Upper lobe of left lung (tissue), 4 donors: ENCODE measurements at regions not wholly inside any gene's neighbourhood (a gene's known extent, or its start where the extent isn't known, plus 50 kb on each side); places are given as distances from the start of the nearest gene placed in this dataset.

Experiments used
- CTCF ChIP-seq, 6 experiments: fragments of 450-650 bp in 4 of 6; fragments of 200-600 bp in 2 of 6; sonication (generic) in 2 of 6; IDR thresholded peaks; one replicate each; pipeline ENCODE4 v1.5.1; 2016 to 2019; ENCODE audit warnings: antibody characterized with exemption in 6 of 6
- POLR2A ChIP-seq, 4 donors: fragments of 450-650 bp; IDR thresholded peaks; one replicate each; pipeline ENCODE4 v1.5.1; 2016 to 2017; ENCODE audit warnings: antibody characterized with exemption in 4 of 4, mild to moderate bottlenecking in 2 of 4

DNA sequence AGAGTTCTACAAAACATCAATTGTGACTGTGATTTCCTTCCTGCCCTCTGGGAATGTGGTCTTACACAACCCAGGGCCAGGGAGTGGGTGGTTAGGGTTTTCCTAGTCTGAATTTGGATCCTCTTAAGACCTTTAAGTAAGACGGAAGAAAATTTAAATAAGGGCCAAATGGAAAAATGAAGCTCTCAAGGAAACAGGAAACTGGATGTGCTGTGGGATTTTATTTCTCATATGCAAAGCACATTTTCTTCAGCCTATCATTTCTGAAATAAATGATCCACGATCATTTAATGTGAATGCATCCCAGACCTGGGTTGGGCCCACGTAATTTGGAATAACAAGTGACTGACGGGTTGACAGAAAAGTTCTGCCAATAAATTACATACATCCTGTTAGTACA, 243.6 kb downstream of the CLIC5 start:
- TF ChIP-seq CTCF (IDR thresholded peaks at IDR 0.05) (no peak), POLR2A (IDR thresholded peaks at IDR 0.05) (no peak)
